ENCODE measurements at regions not wholly inside any gene's neighbourhood (a gene's known extent, or its start where the extent isn't known, plus 50 kb on each side); places are given as distances from the start of the nearest gene placed in this dataset.
"Not testable (repeated sequence)": the region's sequence is repeated elsewhere in the genome, so short reads cannot be mapped to it uniquely, and the experiment has no call there.

DNA sequence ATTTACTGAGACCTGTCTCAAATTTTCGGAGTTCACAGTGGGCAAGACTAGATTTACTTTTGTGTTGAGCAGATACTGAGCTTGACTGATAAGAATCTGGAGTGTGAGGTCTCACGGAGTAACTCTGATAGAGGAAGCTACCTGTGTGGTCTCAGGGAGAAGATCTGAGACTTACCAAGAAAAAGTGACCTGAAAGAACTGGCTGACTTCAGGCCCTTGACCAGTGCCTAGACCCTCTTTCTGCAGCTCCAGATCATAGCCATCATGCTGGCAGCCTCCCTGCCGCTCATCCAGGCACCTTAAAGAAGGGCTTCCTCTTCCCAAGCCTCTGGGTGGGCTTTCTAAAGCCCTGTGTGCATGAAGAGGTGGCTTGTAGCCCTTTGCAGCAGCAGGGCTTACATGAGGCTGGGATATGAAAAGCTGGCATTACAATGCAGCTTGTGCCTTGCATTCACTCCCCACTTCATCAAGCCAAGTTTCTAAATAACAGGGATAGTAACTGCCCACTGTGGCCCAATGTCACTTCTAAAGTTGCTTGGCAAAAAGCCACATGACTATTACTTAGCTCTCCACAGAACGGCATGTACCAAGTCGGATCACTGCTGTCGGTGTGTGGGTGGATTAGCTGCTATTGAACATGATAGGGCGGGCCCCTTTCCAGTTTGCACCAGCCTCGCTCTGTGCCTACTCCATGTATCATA is 115.3 kb upstream of the NBPF26 start:
- TF ChIP-seq POLR2AphosphoS5 (IDR thresholded peaks at IDR 0.05) = not testable (repeated sequence)
- TF ChIP-seq, protein P1, sequence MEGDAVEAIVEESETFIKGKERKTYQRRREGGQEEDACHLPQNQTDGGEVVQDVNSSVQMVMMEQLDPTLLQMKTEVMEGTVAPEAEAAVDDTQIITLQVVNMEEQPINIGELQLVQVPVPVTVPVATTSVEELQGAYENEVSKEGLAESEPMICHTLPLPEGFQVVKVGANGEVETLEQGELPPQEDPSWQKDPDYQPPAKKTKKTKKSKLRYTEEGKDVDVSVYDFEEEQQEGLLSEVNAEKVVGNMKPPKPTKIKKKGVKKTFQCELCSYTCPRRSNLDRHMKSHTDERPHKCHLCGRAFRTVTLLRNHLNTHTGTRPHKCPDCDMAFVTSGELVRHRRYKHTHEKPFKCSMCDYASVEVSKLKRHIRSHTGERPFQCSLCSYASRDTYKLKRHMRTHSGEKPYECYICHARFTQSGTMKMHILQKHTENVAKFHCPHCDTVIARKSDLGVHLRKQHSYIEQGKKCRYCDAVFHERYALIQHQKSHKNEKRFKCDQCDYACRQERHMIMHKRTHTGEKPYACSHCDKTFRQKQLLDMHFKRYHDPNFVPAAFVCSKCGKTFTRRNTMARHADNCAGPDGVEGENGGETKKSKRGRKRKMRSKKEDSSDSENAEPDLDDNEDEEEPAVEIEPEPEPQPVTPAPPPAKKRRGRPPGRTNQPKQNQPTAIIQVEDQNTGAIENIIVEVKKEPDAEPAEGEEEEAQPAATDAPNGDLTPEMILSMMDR (IDR thresholded peaks at IDR 0.05) = not testable (repeated sequence)

All from suprapubic skin (tissue), 3 donors.